ENCODE measurements at regions not wholly inside any gene's neighbourhood (a gene's known extent, or its start where the extent isn't known, plus 50 kb on each side); places are given as distances from the start of the nearest gene placed in this dataset.

DNA sequence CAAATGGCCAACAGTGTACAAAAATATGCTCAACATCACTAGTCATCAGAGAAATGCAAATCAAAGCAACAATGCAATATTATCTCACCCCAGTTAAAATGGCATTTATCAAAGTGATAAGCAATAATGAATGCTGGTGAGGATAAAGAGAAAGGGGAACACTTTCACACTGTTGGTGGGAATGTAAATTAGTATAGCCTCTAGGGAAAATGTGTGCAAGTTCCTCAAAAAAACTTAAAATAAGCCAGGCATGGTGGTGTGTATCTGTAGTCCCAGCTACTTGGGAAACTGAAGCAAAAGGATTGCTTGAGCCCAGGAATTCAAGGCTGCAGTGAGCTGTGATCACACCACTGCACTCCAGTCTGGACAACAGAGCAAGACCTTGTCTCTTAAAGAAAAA is 572.1 kb downstream of the NLGN4X start:
- TF ChIP-seq, protein P1, sequence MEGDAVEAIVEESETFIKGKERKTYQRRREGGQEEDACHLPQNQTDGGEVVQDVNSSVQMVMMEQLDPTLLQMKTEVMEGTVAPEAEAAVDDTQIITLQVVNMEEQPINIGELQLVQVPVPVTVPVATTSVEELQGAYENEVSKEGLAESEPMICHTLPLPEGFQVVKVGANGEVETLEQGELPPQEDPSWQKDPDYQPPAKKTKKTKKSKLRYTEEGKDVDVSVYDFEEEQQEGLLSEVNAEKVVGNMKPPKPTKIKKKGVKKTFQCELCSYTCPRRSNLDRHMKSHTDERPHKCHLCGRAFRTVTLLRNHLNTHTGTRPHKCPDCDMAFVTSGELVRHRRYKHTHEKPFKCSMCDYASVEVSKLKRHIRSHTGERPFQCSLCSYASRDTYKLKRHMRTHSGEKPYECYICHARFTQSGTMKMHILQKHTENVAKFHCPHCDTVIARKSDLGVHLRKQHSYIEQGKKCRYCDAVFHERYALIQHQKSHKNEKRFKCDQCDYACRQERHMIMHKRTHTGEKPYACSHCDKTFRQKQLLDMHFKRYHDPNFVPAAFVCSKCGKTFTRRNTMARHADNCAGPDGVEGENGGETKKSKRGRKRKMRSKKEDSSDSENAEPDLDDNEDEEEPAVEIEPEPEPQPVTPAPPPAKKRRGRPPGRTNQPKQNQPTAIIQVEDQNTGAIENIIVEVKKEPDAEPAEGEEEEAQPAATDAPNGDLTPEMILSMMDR (IDR thresholded peaks at IDR 0.05) = no peak
- TF ChIP-seq ZFX (IDR thresholded peaks at IDR 0.05; ENCODE audit: borderline replicate concordance) = no peak
